ENCODE measurements at regions not wholly inside any gene's neighbourhood (a gene's known extent, or its start where the extent isn't known, plus 50 kb on each side); places are given as distances from the start of the nearest gene placed in this dataset.
"Not testable (repeated sequence)": the region's sequence is repeated elsewhere in the genome, so short reads cannot be mapped to it uniquely, and the experiment has no call there.

DNA sequence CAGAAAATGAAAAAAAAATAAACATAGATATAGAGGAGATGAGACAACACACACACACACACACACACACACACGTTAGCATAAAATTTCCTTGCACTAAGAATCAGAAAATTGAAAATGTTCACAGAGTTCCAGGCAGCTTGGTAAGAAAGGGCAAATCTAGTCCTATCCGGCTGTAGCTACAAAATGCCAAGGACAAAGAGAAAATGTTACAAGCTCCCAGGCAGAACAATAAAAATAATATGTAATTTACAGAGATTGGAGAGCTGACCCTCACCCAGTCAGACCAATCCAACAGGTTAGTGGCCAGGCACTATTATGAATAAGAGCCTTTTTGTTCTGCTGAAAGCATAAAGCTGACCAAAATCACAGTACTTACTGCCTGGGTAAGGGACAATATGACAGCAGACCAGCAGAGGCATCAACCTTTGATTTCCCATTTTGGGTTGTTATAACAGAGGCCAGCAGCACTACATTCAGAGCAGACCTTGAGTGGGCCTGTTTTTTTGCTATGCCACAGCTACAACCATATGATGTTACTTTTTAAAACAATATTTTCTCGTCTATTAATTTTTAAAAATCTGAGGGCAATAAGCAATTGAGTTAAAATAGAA lies 892.6 kb downstream of the TAF11L14 start:
- no peak overlapping the region for H3K27ac Mint-ChIP-seq (ENCODE audit: unreplicated experiment)
- Histone ChIP-seq H3K4me1 (no peaks in the 10 kb centered on the region), H3K27me3 (replicated peaks; ENCODE audit: control insufficient read depth, insufficient read depth, low read length) (no peaks in the 10 kb centered on the region), H3K9me3 (no peaks in the 10 kb centered on the region), H3K36me3 (ENCODE audit: control insufficient read depth, insufficient read depth, low read length) (no peaks in the 10 kb centered on the region), H3K4me3 (ENCODE audit: low read depth, low read length) (no peak overlapping the region)
- POLR2A ChIA-PET: no interaction called here
- CTCF ChIA-PET: interaction anchor here (0.6 kb wide), 1 partner anchor 14 kb away, joined by 4 read pairs; no protein-coding TSS in a partner anchor
- no peak for DNase-seq
- no peaks in the 10 kb centered on the region for H3K9me3 Mint-ChIP-seq (ENCODE audit: unreplicated experiment)
- BruUV-seq (replicated peaks): no TSS peak
- H3K36me3 Mint-ChIP-seq (ENCODE audit: insufficient read depth, unreplicated experiment): no peaks in the 10 kb centered on the region
- no peaks in the 10 kb centered on the region for H3K27me3 Mint-ChIP-seq (ENCODE audit: insufficient read depth, unreplicated experiment)
- TF ChIP-seq, protein P1, sequence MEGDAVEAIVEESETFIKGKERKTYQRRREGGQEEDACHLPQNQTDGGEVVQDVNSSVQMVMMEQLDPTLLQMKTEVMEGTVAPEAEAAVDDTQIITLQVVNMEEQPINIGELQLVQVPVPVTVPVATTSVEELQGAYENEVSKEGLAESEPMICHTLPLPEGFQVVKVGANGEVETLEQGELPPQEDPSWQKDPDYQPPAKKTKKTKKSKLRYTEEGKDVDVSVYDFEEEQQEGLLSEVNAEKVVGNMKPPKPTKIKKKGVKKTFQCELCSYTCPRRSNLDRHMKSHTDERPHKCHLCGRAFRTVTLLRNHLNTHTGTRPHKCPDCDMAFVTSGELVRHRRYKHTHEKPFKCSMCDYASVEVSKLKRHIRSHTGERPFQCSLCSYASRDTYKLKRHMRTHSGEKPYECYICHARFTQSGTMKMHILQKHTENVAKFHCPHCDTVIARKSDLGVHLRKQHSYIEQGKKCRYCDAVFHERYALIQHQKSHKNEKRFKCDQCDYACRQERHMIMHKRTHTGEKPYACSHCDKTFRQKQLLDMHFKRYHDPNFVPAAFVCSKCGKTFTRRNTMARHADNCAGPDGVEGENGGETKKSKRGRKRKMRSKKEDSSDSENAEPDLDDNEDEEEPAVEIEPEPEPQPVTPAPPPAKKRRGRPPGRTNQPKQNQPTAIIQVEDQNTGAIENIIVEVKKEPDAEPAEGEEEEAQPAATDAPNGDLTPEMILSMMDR (IDR thresholded peaks at IDR 0.05; ENCODE audit: insufficient read depth in 1 of 2, low read depth in 1 of 2, low read length in 1 of 2, severe bottlenecking in 1 of 2, unreplicated experiment in 1 of 2): no peak
- no peak overlapping the region for H3K4me3 Mint-ChIP-seq (ENCODE audit: unreplicated experiment)
- H3K4me1 Mint-ChIP-seq (ENCODE audit: low read depth, unreplicated experiment): no peaks in the 10 kb centered on the region
- intact Hi-C loops (cut with micrococcal nuclease; ENCODE audit: unreplicated experiment): no loop called here

DNA sequence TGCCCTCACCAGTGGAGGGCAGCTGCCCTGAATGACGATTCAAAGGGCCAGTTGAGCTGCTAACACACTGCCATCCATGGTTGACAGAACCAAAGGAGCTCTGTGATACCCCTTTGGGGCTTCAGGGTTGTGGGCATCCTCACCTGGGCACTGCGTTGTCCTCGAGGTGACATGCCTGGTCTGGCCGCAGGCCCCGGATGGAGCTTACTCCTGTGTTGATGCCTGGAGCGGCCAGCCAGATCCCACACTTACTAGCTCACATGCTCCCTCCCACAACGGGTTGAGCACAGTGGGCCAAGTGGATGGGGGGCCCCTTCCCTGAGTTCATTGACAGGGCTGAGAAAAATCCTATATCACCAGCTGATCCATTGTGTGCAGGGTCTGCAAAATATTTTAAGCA lies 898.9 kb downstream of the TAF11L14 start:
- H3K4me3 ChIP-seq (ENCODE audit: low read depth, low read length): no peak overlapping the region
- intact Hi-C loops (cut with micrococcal nuclease; ENCODE audit: unreplicated experiment): no loop called here
- no peaks in the 10 kb centered on the region for H3K9me3 ChIP-seq
- no peak for DNase-seq
- Mint-ChIP-seq H3K4me3 (ENCODE audit: unreplicated experiment) (no peak overlapping the region), H3K4me1 (ENCODE audit: low read depth, unreplicated experiment) (no peaks in the 10 kb centered on the region), H3K36me3 (ENCODE audit: insufficient read depth, unreplicated experiment) (no peaks in the 10 kb centered on the region), H3K9me3 (ENCODE audit: unreplicated experiment) (no peaks in the 10 kb centered on the region), H3K27ac (ENCODE audit: unreplicated experiment) (no peak overlapping the region), H3K27me3 (ENCODE audit: insufficient read depth, unreplicated experiment) (peaks cover 4% of the 10 kb centered on the region)
- no peaks in the 10 kb centered on the region for H3K36me3 ChIP-seq (ENCODE audit: control insufficient read depth, insufficient read depth, low read length)
- H3K4me1 ChIP-seq: no peaks in the 10 kb centered on the region
- no TSS peak for BruUV-seq (replicated peaks)
- POLR2A ChIA-PET: no interaction called here
- no peaks in the 10 kb centered on the region for H3K27me3 ChIP-seq (replicated peaks; ENCODE audit: control insufficient read depth, insufficient read depth, low read length)
- TF ChIP-seq, protein P1 (IDR thresholded peaks at IDR 0.05; ENCODE audit: insufficient read depth in 1 of 2, low read depth in 1 of 2, low read length in 1 of 2, severe bottlenecking in 1 of 2, unreplicated experiment in 1 of 2): no peak
- CTCF ChIA-PET: no interaction called here

DNA sequence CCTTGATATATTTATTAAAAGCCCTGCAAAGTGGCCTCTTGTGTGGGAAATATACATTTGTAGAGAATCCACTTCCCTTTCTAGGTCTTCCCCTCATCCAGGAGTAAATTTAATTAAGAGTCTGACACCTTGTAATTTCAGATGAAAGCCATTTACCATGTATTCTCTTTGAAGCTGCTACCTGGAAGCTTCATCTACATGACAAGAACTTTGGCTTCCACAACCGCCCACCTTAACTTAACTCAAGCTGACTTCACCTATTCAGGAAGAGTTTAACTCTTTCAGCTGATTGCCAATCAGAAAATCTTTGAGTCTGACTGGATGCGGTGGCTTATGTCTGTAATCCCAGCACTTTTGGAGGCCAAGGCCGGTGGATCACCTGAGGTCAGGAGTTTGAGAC lies 899.9 kb downstream of the TAF11L14 start:
- TF ChIP-seq, protein P1 (IDR thresholded peaks at IDR 0.05; ENCODE audit: insufficient read depth in 1 of 2, low read depth in 1 of 2, low read length in 1 of 2, severe bottlenecking in 1 of 2, unreplicated experiment in 1 of 2): no peak
- no peaks in the 10 kb centered on the region for H3K9me3 ChIP-seq
- no peaks in the 10 kb centered on the region for H3K27me3 ChIP-seq (replicated peaks; ENCODE audit: control insufficient read depth, insufficient read depth, low read length)
- Mint-ChIP-seq H3K36me3 (ENCODE audit: insufficient read depth, unreplicated experiment) (no peaks in the 10 kb centered on the region), H3K9me3 (ENCODE audit: unreplicated experiment) (no peaks in the 10 kb centered on the region), H3K27ac (ENCODE audit: unreplicated experiment) (no peak overlapping the region), H3K4me1 (ENCODE audit: low read depth, unreplicated experiment) (no peaks in the 10 kb centered on the region), H3K27me3 (ENCODE audit: insufficient read depth, unreplicated experiment) (peaks cover 4% of the 10 kb centered on the region), H3K4me3 (ENCODE audit: unreplicated experiment) (no peak overlapping the region)
- intact Hi-C loops (cut with micrococcal nuclease; ENCODE audit: unreplicated experiment): no loop called here
- no TSS peak for BruUV-seq (replicated peaks)
- CTCF ChIA-PET: no interaction called here
- H3K4me1 ChIP-seq: no peaks in the 10 kb centered on the region
- H3K4me3 ChIP-seq (ENCODE audit: low read depth, low read length): no peak overlapping the region
- H3K36me3 ChIP-seq (ENCODE audit: control insufficient read depth, insufficient read depth, low read length): no peaks in the 10 kb centered on the region
- no peak for DNase-seq
- POLR2A ChIA-PET: no interaction called here

DNA sequence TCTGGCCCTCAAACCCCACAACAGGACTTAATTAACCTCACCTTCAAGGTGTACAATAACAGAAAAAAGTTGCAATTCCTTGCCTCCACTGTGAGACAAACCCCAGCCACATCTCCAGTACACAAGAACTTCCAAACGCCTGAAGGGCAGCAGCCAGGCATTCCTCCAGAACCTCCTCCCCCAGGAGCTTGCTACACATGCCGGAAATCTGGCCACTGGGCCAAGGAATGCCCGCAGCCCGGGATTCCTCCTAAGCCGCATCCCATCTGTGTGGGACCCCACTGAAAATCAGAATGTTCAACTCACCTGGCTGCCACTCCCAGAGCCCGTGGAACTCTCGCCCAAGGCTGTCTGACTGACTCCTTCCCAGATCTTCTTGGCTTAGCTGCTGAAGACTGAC lies 901.5 kb downstream of the TAF11L14 start:
- DNase-seq; H3K27ac Mint-ChIP-seq (ENCODE audit: unreplicated experiment); intact Hi-C loops (cut with micrococcal nuclease; ENCODE audit: unreplicated experiment); H3K4me3 ChIP-seq (ENCODE audit: low read depth, low read length); H3K4me1 Mint-ChIP-seq (ENCODE audit: low read depth, unreplicated experiment); H3K9me3 Mint-ChIP-seq (ENCODE audit: unreplicated experiment); H3K4me3 Mint-ChIP-seq (ENCODE audit: unreplicated experiment); CTCF ChIA-PET; H3K27me3 ChIP-seq (replicated peaks; ENCODE audit: control insufficient read depth, insufficient read depth, low read length); H3K9me3 ChIP-seq; H3K4me1 ChIP-seq; POLR2A ChIA-PET; H3K36me3 ChIP-seq (ENCODE audit: control insufficient read depth, insufficient read depth, low read length); H3K27me3 Mint-ChIP-seq (ENCODE audit: insufficient read depth, unreplicated experiment); H3K36me3 Mint-ChIP-seq (ENCODE audit: insufficient read depth, unreplicated experiment); BruUV-seq (replicated peaks): not testable (repeated sequence)
